Mammary epithelial cell (primary cell): ENCODE measurements at regions not wholly inside any gene's neighbourhood (a gene's known extent, or its start where the extent isn't known, plus 50 kb on each side); places are given as distances from the start of the nearest gene placed in this dataset.

Source experiments
- EZH2 ChIP-seq: IDR thresholded peaks from 2 replicates; pipeline ENCODE4 v1.6.1; 2012; ENCODE audit warnings: low read length, inconsistent platforms, borderline replicate concordance
- TF ChIP-seq, protein P1 (sequence below), 2 donors: IDR thresholded peaks in 1 of 2; conservative IDR thresholded peaks in 1 of 2; 2 replicates each; pipeline ENCODE4 v1.5.1; 2011 to 2012; ENCODE audit warnings: inconsistent platforms in 2 of 2, low read length in 2 of 2, mild to moderate bottlenecking in 2 of 2, control low read depth in 1 of 2, low read depth in 1 of 2; ENCODE audit not compliant: insufficient read depth in 1 of 2; ENCODE audit errors: extremely low read depth in 1 of 2

DNA sequence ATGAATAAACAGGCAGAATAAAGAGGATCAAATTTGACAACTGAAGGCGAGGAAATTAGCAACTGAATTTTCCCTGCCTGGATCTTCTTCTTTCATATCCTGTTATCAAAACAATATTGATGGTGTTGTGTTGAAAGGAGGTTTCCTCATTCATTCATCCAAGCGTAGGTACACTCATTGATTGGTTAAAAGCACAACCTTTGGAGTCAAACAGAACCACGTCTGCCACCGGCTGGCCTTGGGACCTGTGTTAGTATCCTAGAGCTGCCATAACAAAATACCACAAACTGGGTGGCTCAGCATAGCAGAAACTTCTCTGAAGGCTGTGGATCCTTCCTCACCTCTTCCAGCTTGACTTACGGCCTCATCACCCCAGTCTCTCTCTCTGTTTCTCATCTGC, 268.6 kb upstream of the PWP1 start:
- TF ChIP-seq, protein P1, sequence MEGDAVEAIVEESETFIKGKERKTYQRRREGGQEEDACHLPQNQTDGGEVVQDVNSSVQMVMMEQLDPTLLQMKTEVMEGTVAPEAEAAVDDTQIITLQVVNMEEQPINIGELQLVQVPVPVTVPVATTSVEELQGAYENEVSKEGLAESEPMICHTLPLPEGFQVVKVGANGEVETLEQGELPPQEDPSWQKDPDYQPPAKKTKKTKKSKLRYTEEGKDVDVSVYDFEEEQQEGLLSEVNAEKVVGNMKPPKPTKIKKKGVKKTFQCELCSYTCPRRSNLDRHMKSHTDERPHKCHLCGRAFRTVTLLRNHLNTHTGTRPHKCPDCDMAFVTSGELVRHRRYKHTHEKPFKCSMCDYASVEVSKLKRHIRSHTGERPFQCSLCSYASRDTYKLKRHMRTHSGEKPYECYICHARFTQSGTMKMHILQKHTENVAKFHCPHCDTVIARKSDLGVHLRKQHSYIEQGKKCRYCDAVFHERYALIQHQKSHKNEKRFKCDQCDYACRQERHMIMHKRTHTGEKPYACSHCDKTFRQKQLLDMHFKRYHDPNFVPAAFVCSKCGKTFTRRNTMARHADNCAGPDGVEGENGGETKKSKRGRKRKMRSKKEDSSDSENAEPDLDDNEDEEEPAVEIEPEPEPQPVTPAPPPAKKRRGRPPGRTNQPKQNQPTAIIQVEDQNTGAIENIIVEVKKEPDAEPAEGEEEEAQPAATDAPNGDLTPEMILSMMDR (conservative IDR thresholded peaks at IDR 0.05 in 1 of 2, IDR thresholded peaks at IDR 0.05 in 1 of 2; ENCODE audit: extremely low read depth in 1 of 2, insufficient read depth in 1 of 2, low read depth in 1 of 2, low read length in 2 of 2): no peak
- TF ChIP-seq EZH2: no peak
